SK-N-MC (cell line): ENCODE measurements at regions not wholly inside any gene's neighbourhood (a gene's known extent, or its start where the extent isn't known, plus 50 kb on each side); places are given as distances from the start of the nearest gene placed in this dataset.

ENCODE experiments used
- EZH2 ChIP-seq: fragments of 200-600 bp; sonication (generic); IDR thresholded peaks from one replicate; pipeline ENCODE4 v1.6.1; 2017; ENCODE audit warnings: antibody characterized with exemption
- FOXP2 ChIP-seq: optimal IDR thresholded peaks from 2 replicates; pipeline ENCODE3; 2011; ENCODE audit warnings: mild to moderate bottlenecking, moderate library complexity; ENCODE audit not compliant: insufficient read depth; ENCODE audit errors: extremely low read length, control extremely low read depth
- POLR2AphosphoS5 ChIP-seq: IDR thresholded peaks from 2 replicates; pipeline ENCODE4 v1.6.1; 2012; ENCODE audit warnings: mild to moderate bottlenecking, low read depth, low read length, borderline replicate concordance

GRCh38 chr1:30366199-30366598 is 357.2 kb downstream of the MATN1 start:
- no peak for TF ChIP-seq EZH2
- TF ChIP-seq POLR2AphosphoS5 = no peak
- TF ChIP-seq FOXP2 = no peak
